ENCODE measurements at regions not wholly inside any gene's neighbourhood (a gene's known extent, or its start where the extent isn't known, plus 50 kb on each side); places are given as distances from the start of the nearest gene placed in this dataset.

- TF ChIP-seq, protein P1, sequence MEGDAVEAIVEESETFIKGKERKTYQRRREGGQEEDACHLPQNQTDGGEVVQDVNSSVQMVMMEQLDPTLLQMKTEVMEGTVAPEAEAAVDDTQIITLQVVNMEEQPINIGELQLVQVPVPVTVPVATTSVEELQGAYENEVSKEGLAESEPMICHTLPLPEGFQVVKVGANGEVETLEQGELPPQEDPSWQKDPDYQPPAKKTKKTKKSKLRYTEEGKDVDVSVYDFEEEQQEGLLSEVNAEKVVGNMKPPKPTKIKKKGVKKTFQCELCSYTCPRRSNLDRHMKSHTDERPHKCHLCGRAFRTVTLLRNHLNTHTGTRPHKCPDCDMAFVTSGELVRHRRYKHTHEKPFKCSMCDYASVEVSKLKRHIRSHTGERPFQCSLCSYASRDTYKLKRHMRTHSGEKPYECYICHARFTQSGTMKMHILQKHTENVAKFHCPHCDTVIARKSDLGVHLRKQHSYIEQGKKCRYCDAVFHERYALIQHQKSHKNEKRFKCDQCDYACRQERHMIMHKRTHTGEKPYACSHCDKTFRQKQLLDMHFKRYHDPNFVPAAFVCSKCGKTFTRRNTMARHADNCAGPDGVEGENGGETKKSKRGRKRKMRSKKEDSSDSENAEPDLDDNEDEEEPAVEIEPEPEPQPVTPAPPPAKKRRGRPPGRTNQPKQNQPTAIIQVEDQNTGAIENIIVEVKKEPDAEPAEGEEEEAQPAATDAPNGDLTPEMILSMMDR (conservative IDR thresholded peaks at IDR 0.05; ENCODE audit: low read depth, low read length), result peak; percentile 60
- no peak overlapping the region for H3K4me3 ChIP-seq (ENCODE audit: low read depth, low read length)
- peak; percentile 77 for DNase-seq (ENCODE audit: low read depth)
Measured at GRCh38 chr2:529424-529823, 147.8 kb downstream of the TMEM18 start.

GRCh38 chr2:527581-527980, 149.6 kb downstream of the TMEM18 start:
- TF ChIP-seq, protein P1 (conservative IDR thresholded peaks at IDR 0.05; ENCODE audit: low read depth, low read length), result no peak
- DNase-seq (ENCODE audit: low read depth), result no peak
- no peak overlapping the region for H3K4me3 ChIP-seq (ENCODE audit: low read depth, low read length)

DNA sequence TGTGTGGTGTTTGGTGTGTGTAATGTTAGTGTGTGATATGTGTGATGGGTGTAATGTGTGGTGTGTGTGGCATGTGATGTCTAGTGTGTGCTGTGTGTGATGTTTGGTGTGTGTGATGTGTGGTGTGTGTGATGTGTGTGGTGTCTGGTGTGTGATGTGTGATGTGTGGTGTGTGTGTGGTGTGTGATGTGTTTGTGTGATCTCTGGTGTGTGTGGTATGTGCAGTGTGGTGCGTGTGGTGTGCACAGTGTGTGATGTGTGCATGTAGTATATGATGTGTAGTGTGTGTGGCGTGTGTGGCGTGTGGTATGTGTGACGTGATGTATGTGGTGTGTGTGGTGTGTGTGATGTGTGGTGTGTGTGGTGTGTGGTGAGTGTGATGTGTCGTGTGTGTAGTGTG, 150.3 kb downstream of the TMEM18 start:
- DNase-seq (ENCODE audit: low read depth), result no peak
- TF ChIP-seq, protein P1 (conservative IDR thresholded peaks at IDR 0.05; ENCODE audit: low read depth, low read length), result no peak
- no peak overlapping the region for H3K4me3 ChIP-seq (ENCODE audit: low read depth, low read length)

GRCh38 chr2:525611-526010, 151.6 kb downstream of the TMEM18 start:
- no peak for DNase-seq (ENCODE audit: low read depth)
- H3K4me3 ChIP-seq (ENCODE audit: low read depth, low read length), result no peak overlapping the region
- TF ChIP-seq, protein P1 (conservative IDR thresholded peaks at IDR 0.05; ENCODE audit: low read depth, low read length), result no peak

GRCh38 chr2:525021-525420, 152.2 kb downstream of the TMEM18 start:
- TF ChIP-seq, protein P1 (conservative IDR thresholded peaks at IDR 0.05; ENCODE audit: low read depth, low read length), result no peak
- DNase-seq (ENCODE audit: low read depth), result no peak
- no peak overlapping the region for H3K4me3 ChIP-seq (ENCODE audit: low read depth, low read length)

DNA sequence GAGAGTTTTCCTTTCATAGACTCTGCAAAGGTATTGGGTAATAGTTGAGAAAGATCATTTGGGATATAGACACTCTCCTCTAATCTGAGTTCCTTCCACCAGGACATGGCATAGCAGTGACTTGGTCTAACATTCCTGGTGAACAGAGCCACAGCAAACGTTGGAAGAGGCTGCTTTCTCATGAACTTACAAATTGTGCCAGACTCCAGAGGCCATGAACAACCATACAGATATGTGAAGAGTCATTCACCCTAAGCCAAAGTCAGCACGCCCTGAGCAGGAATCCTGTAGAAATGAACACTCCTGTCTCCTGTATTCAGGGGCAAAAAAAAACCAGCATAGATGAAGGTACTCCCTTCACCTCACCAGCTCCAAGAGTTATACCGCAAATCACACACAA, 152.8 kb downstream of the TMEM18 start:
- DNase-seq (ENCODE audit: low read depth), result peak; percentile 7
- no peak overlapping the region for H3K4me3 ChIP-seq (ENCODE audit: low read depth, low read length)
- TF ChIP-seq, protein P1 (conservative IDR thresholded peaks at IDR 0.05; ENCODE audit: low read depth, low read length), result no peak

DNA sequence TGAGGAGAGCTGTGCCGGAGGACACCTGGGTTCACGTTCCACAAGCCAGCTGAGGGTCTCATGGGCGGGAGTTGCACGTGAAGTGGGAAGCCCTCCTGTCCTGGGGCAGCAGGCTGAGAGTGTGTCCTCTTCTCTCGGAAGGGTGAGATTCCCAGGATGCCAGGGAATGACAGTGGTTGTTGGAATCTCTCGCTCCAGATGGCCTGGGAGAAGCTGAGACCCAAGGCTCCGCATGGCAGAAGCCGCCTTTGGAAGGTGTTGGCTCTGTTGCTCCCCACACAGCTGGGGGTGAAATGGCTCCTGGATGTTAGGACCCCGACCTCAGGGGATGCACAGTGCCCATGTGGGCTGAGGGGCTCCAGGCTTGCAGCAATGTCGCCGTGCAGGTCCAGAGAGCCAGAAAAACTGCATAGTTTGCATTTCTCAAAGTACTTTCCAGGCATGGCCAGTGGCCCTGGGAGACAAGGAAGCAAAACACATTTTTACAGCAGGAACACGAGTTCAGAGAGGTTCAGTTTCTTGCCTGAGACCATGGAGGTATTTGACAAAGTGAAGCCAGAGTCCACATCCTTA, 153.4 kb downstream of the TMEM18 start:
- no peak for DNase-seq (ENCODE audit: low read depth)
- TF ChIP-seq, protein P1 (conservative IDR thresholded peaks at IDR 0.05; ENCODE audit: low read depth, low read length), result no peak
- no peak overlapping the region for H3K4me3 ChIP-seq (ENCODE audit: low read depth, low read length)

All from choroid plexus epithelial cell (primary cell).